OCI-LY1 (cell line): ENCODE measurements at regions not wholly inside any gene's neighbourhood (a gene's known extent, or its start where the extent isn't known, plus 50 kb on each side); places are given as distances from the start of the nearest gene placed in this dataset.

Experiments
- H2AFZ ChIP-seq: fragments of 200-600 bp; sonication (generic), shearing (Covaris generic); 2 replicates; pipeline ENCODE4 v1.6.0; 2014; ENCODE audit warnings: antibody characterized with exemption, mild to moderate bottlenecking, low read length
- H3F3A ChIP-seq: fragments of 200-600 bp; sonication (generic), shearing (Covaris generic); 2 replicates; pipeline ENCODE4 v1.6.0; 2014; ENCODE audit warnings: mild to moderate bottlenecking, antibody characterized with exemption, low read length, moderate library complexity; ENCODE audit not compliant: insufficient read depth
- H3K27ac ChIP-seq: fragments of 200-600 bp; sonication (generic); 2 replicates; pipeline ENCODE4 v1.5.1; 2014; ENCODE audit warnings: low read length, mixed run types, mild to moderate bottlenecking, low read depth; ENCODE audit not compliant: poor library complexity, severe bottlenecking
- H3K27me3 ChIP-seq: fragments of 200-600 bp; sonication (generic); 2 replicates; pipeline ENCODE4 v1.6.0; 2014; ENCODE audit warnings: antibody characterized with exemption, mild to moderate bottlenecking, low read length, moderate library complexity; ENCODE audit not compliant: insufficient read depth
- H3K36me3 ChIP-seq: fragments of 200-600 bp; sonication (generic); 2 replicates; pipeline ENCODE4 v1.6.1; 2014; ENCODE audit warnings: mild to moderate bottlenecking, antibody characterized with exemption, low read length, moderate library complexity, mixed read lengths; ENCODE audit not compliant: insufficient read depth
- H3K4me1 ChIP-seq: fragments of 200-600 bp; sonication (generic); 2 replicates; pipeline ENCODE4 v1.5.1; 2014; ENCODE audit warnings: mild to moderate bottlenecking, low read length, moderate library complexity; ENCODE audit not compliant: insufficient read depth, severe bottlenecking
- H3K4me2 ChIP-seq: fragments of 200-600 bp; sonication (generic), shearing (Covaris generic); 2 replicates; pipeline ENCODE4 v1.6.1; 2014; ENCODE audit warnings: low read length
- H3K4me3 ChIP-seq: fragments of 200-600 bp; sonication (generic); 2 replicates; pipeline ENCODE4 v1.5.1; 2014; ENCODE audit warnings: low read length, low read depth, mild to moderate bottlenecking, mixed read lengths; ENCODE audit not compliant: poor library complexity, severe bottlenecking
- H3K79me2 ChIP-seq: fragments of 200-600 bp; shearing (Covaris generic); 2 replicates; pipeline ENCODE4 v1.6.1; 2016; ENCODE audit warnings: mixed run types, low read length, mixed read lengths; ENCODE audit not compliant: insufficient read depth
- H3K9ac ChIP-seq: fragments of 200-600 bp; sonication (generic), shearing (Covaris generic); 2 replicates; pipeline ENCODE4 v1.6.1; 2014; ENCODE audit warnings: mild to moderate bottlenecking, low read length, mixed read lengths
- H3K9me2 ChIP-seq: fragments of 200-600 bp; sonication (generic), shearing (Covaris generic); 2 replicates; pipeline ENCODE4 v1.6.1; 2014; ENCODE audit warnings: low read depth, mild to moderate bottlenecking, low read length, mixed read lengths
- H3K9me3 ChIP-seq: fragments of 200-600 bp; shearing (Covaris generic); 2 replicates; pipeline ENCODE4 v1.6.1; 2014; ENCODE audit warnings: low read length, mixed read lengths
- H4K20me1 ChIP-seq: fragments of 200-600 bp; sonication (generic), shearing (Covaris generic); 2 replicates; pipeline ENCODE4 v1.6.0; 2016; ENCODE audit warnings: mild to moderate bottlenecking, low read length; ENCODE audit not compliant: insufficient read depth
- EZH2 ChIP-seq: fragments of 200-600 bp; sonication (generic), shearing (Covaris generic); IDR thresholded peaks from 2 replicates; pipeline ENCODE4 v1.8.0; 2017; ENCODE audit warnings: borderline replicate concordance, mixed run types, mild to moderate bottlenecking, antibody characterized with exemption, low read length, moderate library complexity, mixed read lengths
- TF ChIP-seq, protein P1 (sequence below): fragments of 200-600 bp; sonication (generic), shearing (Covaris generic); IDR thresholded peaks from 2 replicates; pipeline ENCODE4 v1.5.1; 2017; ENCODE audit warnings: mild to moderate bottlenecking, antibody characterized with exemption, low read length, moderate library complexity, mixed read lengths

DNA sequence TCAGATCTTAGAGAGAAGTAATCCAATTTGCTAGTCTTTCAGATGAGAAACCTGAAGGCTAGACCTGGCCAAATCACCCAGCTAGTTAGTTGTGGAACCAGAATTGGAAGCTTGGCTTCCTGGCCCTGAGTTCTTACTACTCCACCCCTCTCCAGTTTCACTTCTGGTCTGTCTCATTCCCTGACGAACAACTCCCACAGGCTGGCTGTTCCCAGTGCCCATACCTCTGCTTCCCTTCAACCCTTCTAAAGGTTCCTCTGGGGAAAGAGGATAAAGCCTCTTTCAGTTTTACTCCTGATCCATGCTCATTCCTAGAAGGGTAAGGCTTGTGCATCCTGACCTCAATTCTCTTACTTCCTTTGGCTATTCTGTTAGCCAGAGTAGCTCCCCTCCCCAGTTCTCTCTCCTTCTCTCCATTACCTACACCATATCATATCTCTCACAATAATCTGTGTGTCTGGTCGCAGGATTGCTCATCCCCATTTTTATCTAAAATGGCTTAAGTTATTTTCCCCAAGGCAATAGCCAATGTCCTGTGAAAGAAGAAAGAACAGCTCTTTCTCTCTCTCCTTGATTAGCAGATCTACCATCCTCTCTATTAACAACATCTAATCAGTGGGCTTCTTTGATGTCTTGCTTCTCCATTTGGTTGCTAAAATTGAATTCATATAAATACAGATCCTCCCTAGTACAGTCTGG, 155.0 kb upstream of the MAOA start:
- Histone ChIP-seq H3K4me1 (no peaks in the 10 kb centered on the region), H3K79me2 (no peaks in the 10 kb centered on the region), H3K4me2 (no peak overlapping the region), H3K4me3 (no peak overlapping the region), H3K9me3 (no peaks in the 10 kb centered on the region), H4K20me1 (no peaks in the 10 kb centered on the region), H3K27me3 (no peaks in the 10 kb centered on the region), H3F3A (no peaks in the 10 kb centered on the region), H2AFZ (no peak overlapping the region), H3K9me2 (no peaks in the 10 kb centered on the region), H3K36me3 (no peaks in the 10 kb centered on the region), H3K9ac (no peak overlapping the region), H3K27ac (no peak overlapping the region)
- TF ChIP-seq, protein P1, sequence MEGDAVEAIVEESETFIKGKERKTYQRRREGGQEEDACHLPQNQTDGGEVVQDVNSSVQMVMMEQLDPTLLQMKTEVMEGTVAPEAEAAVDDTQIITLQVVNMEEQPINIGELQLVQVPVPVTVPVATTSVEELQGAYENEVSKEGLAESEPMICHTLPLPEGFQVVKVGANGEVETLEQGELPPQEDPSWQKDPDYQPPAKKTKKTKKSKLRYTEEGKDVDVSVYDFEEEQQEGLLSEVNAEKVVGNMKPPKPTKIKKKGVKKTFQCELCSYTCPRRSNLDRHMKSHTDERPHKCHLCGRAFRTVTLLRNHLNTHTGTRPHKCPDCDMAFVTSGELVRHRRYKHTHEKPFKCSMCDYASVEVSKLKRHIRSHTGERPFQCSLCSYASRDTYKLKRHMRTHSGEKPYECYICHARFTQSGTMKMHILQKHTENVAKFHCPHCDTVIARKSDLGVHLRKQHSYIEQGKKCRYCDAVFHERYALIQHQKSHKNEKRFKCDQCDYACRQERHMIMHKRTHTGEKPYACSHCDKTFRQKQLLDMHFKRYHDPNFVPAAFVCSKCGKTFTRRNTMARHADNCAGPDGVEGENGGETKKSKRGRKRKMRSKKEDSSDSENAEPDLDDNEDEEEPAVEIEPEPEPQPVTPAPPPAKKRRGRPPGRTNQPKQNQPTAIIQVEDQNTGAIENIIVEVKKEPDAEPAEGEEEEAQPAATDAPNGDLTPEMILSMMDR, result no peak
- TF ChIP-seq EZH2, result no peak

DNA sequence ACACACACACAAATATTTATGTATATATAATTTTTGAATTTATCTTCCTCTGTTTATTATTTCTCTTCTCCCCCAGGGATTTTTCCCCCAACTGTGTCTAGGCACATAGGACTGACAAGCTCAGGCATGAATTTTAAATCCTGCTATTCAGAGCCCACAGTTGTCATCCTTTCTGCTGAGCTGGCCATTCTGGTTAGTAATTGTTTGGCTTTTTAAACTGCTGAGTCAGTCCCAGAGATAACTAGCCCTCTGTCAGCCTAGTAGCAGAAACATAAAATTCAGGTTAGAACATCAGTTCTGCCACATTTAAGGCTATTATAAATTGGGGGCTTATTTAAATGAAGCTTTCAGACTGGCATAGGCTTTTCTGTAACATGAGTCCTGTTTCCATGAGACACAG, 151.7 kb upstream of the MAOA start:
- no peaks in the 10 kb centered on the region for H3K4me1 ChIP-seq
- no peak overlapping the region for H3K4me2 ChIP-seq
- H3K79me2 ChIP-seq, result no peaks in the 10 kb centered on the region
- TF ChIP-seq, protein P1, result no peak
- TF ChIP-seq EZH2, result no peak
- no peaks in the 10 kb centered on the region for H3K27me3 ChIP-seq
- no peak overlapping the region for H2AFZ ChIP-seq
- no peaks in the 10 kb centered on the region for H3K36me3 ChIP-seq
- no peak overlapping the region for H3K9ac ChIP-seq
- no peaks in the 10 kb centered on the region for H3K9me3 ChIP-seq
- no peaks in the 10 kb centered on the region for H3F3A ChIP-seq
- H3K4me3 ChIP-seq, result no peak overlapping the region
- no peak overlapping the region for H3K27ac ChIP-seq
- H4K20me1 ChIP-seq, result no peaks in the 10 kb centered on the region
- H3K9me2 ChIP-seq, result no peaks in the 10 kb centered on the region

DNA sequence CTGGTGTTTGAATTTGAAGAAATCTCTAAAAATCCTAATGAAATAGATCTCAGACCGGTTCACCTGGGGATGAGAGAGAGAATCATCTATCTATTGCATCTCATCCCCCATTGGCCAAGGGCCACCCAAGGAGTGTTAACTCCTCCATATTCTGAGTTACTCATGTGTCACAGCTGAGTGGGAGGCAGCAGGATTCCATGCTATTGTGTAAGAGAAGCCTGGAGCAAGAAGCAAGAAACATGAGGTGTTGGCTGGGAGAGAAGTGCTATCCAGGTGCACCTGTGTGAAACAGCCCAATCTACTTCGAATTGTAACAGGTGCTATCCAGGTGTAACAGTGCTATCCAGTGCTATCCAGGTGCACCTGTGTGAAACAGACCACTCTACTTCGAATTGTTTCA, 150.3 kb upstream of the MAOA start:
- Histone ChIP-seq H3K79me2 (no peaks in the 10 kb centered on the region), H3K36me3 (no peaks in the 10 kb centered on the region), H3K9me2 (no peaks in the 10 kb centered on the region), H3K4me3 (no peak overlapping the region), H2AFZ (no peak overlapping the region), H3F3A (no peaks in the 10 kb centered on the region), H3K27me3 (no peaks in the 10 kb centered on the region), H3K9ac (no peak overlapping the region), H3K27ac (no peak overlapping the region), H4K20me1 (no peaks in the 10 kb centered on the region), H3K4me2 (no peak overlapping the region), H3K4me1 (no peaks in the 10 kb centered on the region), H3K9me3 (no peaks in the 10 kb centered on the region)
- TF ChIP-seq, protein P1, result no peak
- no peak for TF ChIP-seq EZH2
